Small intestine (tissue), 7 donors: ENCODE measurements at regions not wholly inside any gene's neighbourhood (a gene's known extent, or its start where the extent isn't known, plus 50 kb on each side); places are given as distances from the start of the nearest gene placed in this dataset.

ENCODE experiments used
- DNase-seq, 2 donors: peaks; one replicate each; pipeline versions ENCODE4 v3.0.0 to v3.0.0-alpha.2; 2013
- FAIRE-seq: peaks from 2 replicates; lab custom pipeline; 2012; peaks lifted over from hg19 to GRCh38; lab: Jason Lieb, UNC
- H3K27ac ChIP-seq, 3 donors: one replicate each; pipeline ENCODE4 v1.5.1; 2013; ENCODE audit warnings: low read length in 2 of 3, mild to moderate bottlenecking in 2 of 3, control low read depth in 1 of 3, inconsistent platforms in 1 of 3, low read depth in 1 of 3, moderate library complexity in 1 of 3
- H3K27me3 ChIP-seq, 3 donors: one replicate each; pipeline ENCODE4 v1.6.1; 2013; ENCODE audit warnings: low read length in 3 of 3, inconsistent platforms in 1 of 3; ENCODE audit not compliant: control insufficient read depth in 3 of 3, insufficient read depth in 3 of 3
- H3K36me3 ChIP-seq, 3 donors: one replicate each; pipeline ENCODE4 v1.6.1; 2013; ENCODE audit warnings: low read length in 3 of 3, inconsistent platforms in 1 of 3, low read depth in 1 of 3, mild to moderate bottlenecking in 1 of 3, moderate library complexity in 1 of 3; ENCODE audit not compliant: control insufficient read depth in 3 of 3, insufficient read depth in 2 of 3
- H3K4me1 ChIP-seq, 3 donors: one replicate each; pipeline ENCODE4 v1.6.1; 2013; ENCODE audit warnings: low read length in 2 of 3, inconsistent platforms in 1 of 3, low read depth in 1 of 3, mild to moderate bottlenecking in 1 of 3, moderate library complexity in 1 of 3; ENCODE audit not compliant: control insufficient read depth in 3 of 3, insufficient read depth in 2 of 3
- H3K4me3 ChIP-seq, 3 donors: one replicate each; pipeline ENCODE4 v1.5.1; 2013; ENCODE audit warnings: low read length in 3 of 3, control low read depth in 1 of 3, inconsistent platforms in 1 of 3, low read depth in 1 of 3, mild to moderate bottlenecking in 1 of 3, moderate library complexity in 1 of 3
- H3K9me3 ChIP-seq, 2 donors: one replicate each; pipeline ENCODE4 v1.6.1; 2013; ENCODE audit warnings: low read depth in 1 of 2, low read length in 1 of 2; ENCODE audit not compliant: control insufficient read depth in 2 of 2, insufficient read depth in 1 of 2
- WGBS, 3 donors: extraction: QIAGEN DNeasy Blood & Tissue Kit; methylation state at CpG; one replicate each; pipeline ENCODE4 v1.1.7; 2013; 5-methylcytosine and 5-hydroxymethylcytosine counted together
- donor health status: healthy with polysubstance abuse.
- donor health status: control.
- donor health status: control.
- donor health status: Bipolar disorder and iron deficiency.
- donor health status: healthy.

DNA sequence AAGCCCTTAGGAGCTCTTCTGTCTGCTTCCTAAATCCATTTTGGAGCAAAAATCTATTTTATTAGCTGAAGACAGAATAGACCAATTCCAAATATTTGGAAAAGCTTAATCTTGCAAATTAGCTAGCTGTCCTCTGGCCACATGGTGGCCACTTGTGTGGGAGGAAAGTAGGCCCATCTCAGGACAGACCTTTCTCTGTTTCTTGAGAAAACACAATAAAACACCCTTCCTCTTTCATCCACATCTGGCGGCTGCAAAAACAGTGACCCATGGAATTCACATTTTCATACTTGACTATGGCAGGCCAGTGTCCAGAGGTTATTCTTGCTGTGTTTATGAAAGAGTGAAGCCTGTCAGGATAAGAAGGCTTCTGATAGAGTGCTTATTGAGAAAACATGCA is 275.6 kb downstream of the PLPP3 start:
- Histone ChIP-seq H3K36me3 (no peaks in the 10 kb centered on the region), H3K9me3 (peaks cover 0 to 3% of the 10 kb centered on the region in 2 donors), H3K27me3 (no peaks in the 10 kb centered on the region), H3K4me1 (peaks cover 0 to 25% (median 0%) of the 10 kb centered on the region in 3 donors), H3K4me3 (no peak overlapping the region), H3K27ac (no peak overlapping the region)
- FAIRE-seq (no peak), DNase-seq (no peak)
- 84 to 95% (median 93%) methylated on average over 1 of the region's 1 CpG for WGBS, 3 donors

DNA sequence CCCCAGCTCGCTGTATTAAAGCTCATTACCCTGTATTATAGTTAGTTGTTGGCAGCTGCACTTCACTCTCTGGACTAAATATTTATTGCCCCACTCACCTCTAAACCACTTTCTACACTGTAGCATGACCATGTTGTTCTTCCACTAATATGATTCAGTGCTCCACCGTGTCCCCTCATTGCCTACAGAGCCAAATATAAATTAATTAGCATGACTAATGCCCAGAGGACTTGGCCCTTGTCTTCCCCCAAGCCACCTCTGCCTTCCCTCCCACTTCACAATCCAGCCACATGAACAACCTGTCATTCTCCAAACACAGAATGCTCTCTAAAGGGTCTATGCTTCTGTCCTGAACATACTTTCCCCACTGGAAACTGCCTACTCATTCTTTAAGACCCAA is 276.5 kb downstream of the PLPP3 start:
- H3K27ac ChIP-seq: peak overlapping the region in 1 of 3 donors; percentile 39
- H3K36me3 ChIP-seq: no peaks in the 10 kb centered on the region
- 48 to 71% (median 62%) methylated on average over 2 of the region's 2 CpGs for WGBS, 3 donors
- peak in 1 of 2 donors; percentile 20 for DNase-seq
- FAIRE-seq: no peak
- no peak overlapping the region for H3K4me3 ChIP-seq
- H3K27me3 ChIP-seq: no peaks in the 10 kb centered on the region
- no peaks in the 10 kb centered on the region for H3K9me3 ChIP-seq
- H3K4me1 ChIP-seq: peaks cover 0 to 29% (median 0%) of the 10 kb centered on the region in 3 donors

DNA sequence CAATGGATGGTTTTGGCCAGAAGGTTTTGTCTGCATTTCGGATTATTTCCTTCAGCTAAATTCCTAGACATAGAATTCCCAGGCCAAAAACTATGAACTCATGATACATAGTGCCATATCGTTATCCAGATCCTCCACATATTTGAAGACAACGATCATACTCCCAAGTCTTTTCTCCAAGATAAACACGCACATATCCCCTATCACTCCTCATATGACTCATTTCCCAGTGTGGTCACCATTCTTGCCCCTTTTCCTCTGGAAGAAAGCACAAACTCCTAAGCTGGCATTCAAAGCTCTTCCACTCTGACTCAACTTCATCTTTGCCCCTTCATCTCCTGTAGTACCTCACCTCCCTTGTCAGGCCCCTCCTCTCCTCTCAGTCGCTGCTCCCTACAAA is 277.6 kb downstream of the PLPP3 start:
- no peaks in the 10 kb centered on the region for H3K27me3 ChIP-seq
- WGBS, 3 donors: 84 to 86% (median 85%) methylated on average over 5 of the region's 5 CpGs
- no peak for FAIRE-seq

DNA sequence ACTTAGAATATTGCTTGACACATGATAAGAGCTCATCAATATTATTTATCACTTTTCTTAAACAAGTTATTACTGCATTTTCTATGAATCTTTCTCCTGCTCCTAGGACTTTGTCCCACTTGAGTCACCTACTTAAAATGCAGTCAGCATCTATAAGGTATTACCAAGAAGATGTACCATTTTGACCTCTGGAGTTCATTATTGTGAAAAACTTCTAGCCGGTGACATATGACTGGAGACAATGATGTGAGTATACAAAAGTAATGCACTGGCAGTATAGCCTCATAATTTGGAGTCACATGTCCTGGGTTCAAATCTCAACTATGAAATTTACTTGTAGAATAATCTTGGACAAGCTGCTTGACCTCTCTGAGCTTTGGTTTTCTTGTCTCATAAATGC is 278.5 kb downstream of the PLPP3 start:
- Histone ChIP-seq H3K27ac (peak overlapping the region in 1 of 3 donors; percentile 46), H3K27me3 (no peaks in the 10 kb centered on the region), H3K36me3 (no peaks in the 10 kb centered on the region), H3K4me1 (peaks cover 0 to 37% (median 0%) of the 10 kb centered on the region in 3 donors), H3K9me3 (no peaks in the 10 kb centered on the region), H3K4me3 (no peak overlapping the region)
- FAIRE-seq (no peak), DNase-seq (peak in 1 of 2 donors; percentile 71)
- 97 to 98% (median 97%) methylated on average over 1 of the region's 1 CpG for WGBS, 3 donors

More for the DNA sequence above, 277.6 kb downstream of the PLPP3 start:
- peaks cover 0 to 37% (median 0%) of the 10 kb centered on the region in 3 donors for H3K4me1 ChIP-seq
- no peaks in the 10 kb centered on the region for H3K9me3 ChIP-seq
- no peaks in the 10 kb centered on the region for H3K36me3 ChIP-seq
- no peak for DNase-seq
- no peak overlapping the region for H3K27ac ChIP-seq
- no peak overlapping the region for H3K4me3 ChIP-seq

DNA sequence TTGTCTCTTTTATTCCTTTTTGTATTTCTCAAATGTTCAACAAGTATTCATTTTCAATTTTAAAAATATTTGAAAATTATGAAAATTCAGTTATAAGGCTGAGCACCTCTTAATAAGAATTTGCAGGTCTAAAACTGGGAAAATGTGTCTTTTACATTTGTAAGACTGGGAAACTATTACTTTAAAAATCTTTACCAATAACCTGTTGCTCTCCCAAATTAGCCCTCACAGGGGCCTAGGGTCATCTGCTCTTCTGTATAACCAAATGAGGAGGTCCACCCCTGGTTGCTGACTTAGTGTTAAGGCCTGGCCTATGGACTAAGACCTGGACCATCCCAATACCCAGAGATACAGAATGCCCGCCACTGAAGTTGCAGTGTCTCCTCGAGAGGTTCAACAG is 280.5 kb downstream of the PLPP3 start:
- DNase-seq (no peak), FAIRE-seq (no peak)
- H3K4me3 ChIP-seq: no peak overlapping the region
- peaks cover 0 to 34% (median 0%) of the 10 kb centered on the region in 3 donors for H3K4me1 ChIP-seq
- WGBS, 3 donors: 88 to 96% (median 92%) methylated on average over 2 of the region's 2 CpGs
- peak overlapping the region in 1 of 3 donors; percentile 46 for H3K27ac ChIP-seq
- no peaks in the 10 kb centered on the region for H3K27me3 ChIP-seq
- H3K9me3 ChIP-seq: no peaks in the 10 kb centered on the region
- H3K36me3 ChIP-seq: no peaks in the 10 kb centered on the region

DNA sequence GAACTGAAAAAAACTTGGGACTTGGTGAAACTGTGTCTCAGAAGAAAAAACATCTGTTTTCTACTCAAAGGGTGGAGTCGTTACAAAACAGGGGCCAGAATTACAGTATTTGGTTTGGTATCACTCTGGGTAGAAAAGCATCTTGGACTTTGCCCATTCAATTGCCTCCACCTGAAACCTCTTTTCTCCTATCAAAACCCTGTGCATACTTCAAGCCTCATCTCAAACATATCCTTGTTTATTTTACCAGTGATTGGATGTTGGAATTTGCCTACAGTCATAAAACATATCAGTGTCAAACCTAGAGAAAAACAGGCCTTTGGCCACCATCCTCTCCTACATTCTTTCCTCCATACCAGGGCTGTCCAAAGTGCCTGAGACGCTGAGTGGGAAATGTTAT is 281.5 kb downstream of the PLPP3 start:
- H3K4me1 ChIP-seq: peaks cover 0 to 32% (median 0%) of the 10 kb centered on the region in 3 donors
- no peak for FAIRE-seq
- H3K4me3 ChIP-seq: no peak overlapping the region
- WGBS, 3 donors: 18 to 45% (median 34%) methylated on average over 2 of the region's 2 CpGs
- H3K27ac ChIP-seq: peak overlapping the region in 1 of 3 donors; percentile 49
- H3K9me3 ChIP-seq: no peaks in the 10 kb centered on the region
- no peaks in the 10 kb centered on the region for H3K36me3 ChIP-seq
- H3K27me3 ChIP-seq: no peaks in the 10 kb centered on the region
- DNase-seq: peak; percentile 20 to 61

DNA sequence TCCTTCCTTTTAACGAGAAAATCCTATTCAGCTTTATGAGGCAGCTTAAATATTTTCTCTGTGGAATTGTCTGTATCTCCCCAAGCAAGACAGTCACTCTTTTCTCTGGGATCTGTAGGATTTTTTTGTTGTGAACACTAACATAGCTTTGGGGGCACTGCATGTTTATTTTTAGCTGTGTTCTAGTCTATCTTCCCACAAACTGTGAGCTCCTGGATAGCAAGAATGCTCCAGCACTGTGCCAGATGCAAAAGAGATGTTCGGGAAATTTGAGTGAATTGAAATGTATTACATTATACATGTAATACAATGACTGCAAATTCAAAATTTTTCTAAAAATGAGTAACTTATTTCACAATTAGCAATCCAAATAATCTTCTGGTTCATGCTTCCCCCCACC is 282.2 kb downstream of the PLPP3 start:
- WGBS, 3 donors: 75 to 79% (median 79%) methylated on average over 2 of the region's 2 CpGs
- Histone ChIP-seq H3K4me1 (peaks cover 0 to 27% (median 0%) of the 10 kb centered on the region in 3 donors), H3K4me3 (no peak overlapping the region), H3K36me3 (no peaks in the 10 kb centered on the region), H3K27me3 (no peaks in the 10 kb centered on the region), H3K9me3 (no peaks in the 10 kb centered on the region), H3K27ac (no peak overlapping the region)
- FAIRE-seq (no peak), DNase-seq (no peak)

DNA sequence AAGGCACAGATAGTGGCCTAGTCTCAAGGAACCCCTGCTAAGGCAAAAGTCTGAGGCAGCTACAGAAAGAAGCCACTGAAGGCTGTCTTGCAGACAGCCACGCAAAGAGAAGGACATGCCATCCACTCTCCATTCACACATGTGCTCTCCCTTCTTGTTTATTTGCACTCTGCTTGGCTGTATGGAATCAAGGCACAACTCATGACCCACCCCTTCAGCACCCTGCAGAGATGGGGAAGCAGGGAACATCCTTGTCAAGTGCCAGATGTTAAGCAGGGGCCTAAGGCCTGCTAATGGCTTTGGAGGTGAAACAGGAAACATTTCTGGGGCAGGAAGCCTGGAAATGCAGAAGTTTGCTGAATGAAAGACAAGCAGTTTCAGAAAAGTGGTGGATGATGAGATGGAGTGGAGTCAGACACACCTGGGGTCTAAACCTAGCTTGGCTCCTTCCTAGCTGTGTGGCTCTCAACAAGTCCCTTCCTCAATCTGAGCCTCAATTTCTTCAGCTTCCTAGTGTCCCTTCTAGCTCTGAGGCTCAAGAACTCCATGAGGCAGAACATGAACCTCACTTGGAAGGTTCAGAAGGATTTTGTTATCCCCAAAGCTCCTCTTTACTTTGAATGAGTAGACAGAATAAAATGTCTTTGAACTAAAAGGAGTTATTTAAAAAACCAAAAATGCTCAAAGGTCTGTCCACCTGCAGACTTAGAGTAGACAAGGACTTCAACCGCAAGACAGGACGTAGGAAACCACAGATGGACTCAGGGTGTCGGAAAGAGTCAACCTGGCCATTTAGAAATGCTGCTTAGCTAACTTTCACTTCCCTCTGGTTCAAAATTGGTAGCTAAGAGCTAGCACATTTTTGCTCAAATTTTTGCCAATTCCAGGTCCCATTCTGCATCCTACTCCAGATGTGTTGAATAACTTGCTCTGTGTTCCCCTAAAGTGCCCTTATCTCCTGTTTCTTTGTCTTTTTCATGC is 283.1 kb downstream of the PLPP3 start:
- Histone ChIP-seq H3K4me3 (no peak overlapping the region), H3K4me1 (peaks cover 0 to 30% (median 0%) of the 10 kb centered on the region in 3 donors), H3K27ac (no peak overlapping the region), H3K36me3 (no peaks in the 10 kb centered on the region), H3K9me3 (no peaks in the 10 kb centered on the region), H3K27me3 (no peaks in the 10 kb centered on the region)
- DNase-seq (no peak), FAIRE-seq (no peak)
- 77 to 87% (median 85%) methylated on average over 4 of the region's 4 CpGs for WGBS, 3 donors
